ENCODE measurements at regions not wholly inside any gene's neighbourhood (a gene's known extent, or its start where the extent isn't known, plus 50 kb on each side); places are given as distances from the start of the nearest gene placed in this dataset.

- no peak for TF ChIP-seq CTCF (IDR thresholded peaks at IDR 0.05)
- no peak for TF ChIP-seq POLR2A (IDR thresholded peaks at IDR 0.05)
- no peak for TF ChIP-seq EP300 (IDR thresholded peaks at IDR 0.05)
Measured at GRCh38 chr18:22026362-22026761, 143.0 kb upstream of the GATA6 start.

Measured in stomach (tissue), 4 donors.